ENCODE measurements at regions not wholly inside any gene's neighbourhood (a gene's known extent, or its start where the extent isn't known, plus 50 kb on each side); places are given as distances from the start of the nearest gene placed in this dataset.

DNA sequence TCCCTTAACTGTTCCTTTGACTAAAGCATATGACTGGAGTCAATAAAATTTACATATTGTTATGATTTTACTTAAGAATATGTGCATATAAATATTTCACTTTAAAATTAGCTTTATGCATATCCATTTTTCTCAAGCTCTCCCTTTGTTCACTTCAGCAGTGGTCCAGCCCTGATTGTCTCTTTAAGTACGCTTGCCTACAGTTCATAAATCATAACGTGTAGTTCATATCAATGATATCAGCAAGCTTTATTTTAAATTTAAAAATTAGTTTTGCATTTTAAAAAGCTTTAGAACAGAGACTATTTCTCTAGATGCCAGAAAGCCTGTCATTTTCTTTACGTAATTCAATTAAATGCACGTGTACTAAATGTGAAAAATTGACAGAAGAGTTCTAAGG is 721.9 kb downstream of the OTOL1 start:
- ATAC-seq (ENCODE audit: insufficient read depth, low FRiP score), result no peak
- H3K36me3 ChIP-seq (ENCODE audit: control insufficient read depth in 4 of 4, insufficient read depth in 4 of 4, low read length in 4 of 4), result no peaks in the 10 kb centered on the region
- H3K4me3 ChIP-seq, result no peak overlapping the region
- 89 to 92% methylated on average over 4 of the region's 4 CpGs for WGBS, 2 donors
- no peak overlapping the region for H3K27ac ChIP-seq (ENCODE audit: low read depth in 1 of 2, low read length in 1 of 2)
- DNase-seq, result no peak
- peaks cover 0 to 9% (median 6%) of the 10 kb centered on the region in 3 donors for H3K27me3 ChIP-seq (ENCODE audit: control insufficient read depth in 3 of 3, insufficient read depth in 3 of 3, low read length in 2 of 3)
- H3K4me1 ChIP-seq (ENCODE audit: control insufficient read depth in 5 of 5, insufficient read depth in 5 of 5, low read length in 5 of 5), result peaks cover 0 to 10% (median 4%) of the 10 kb centered on the region in 5 donors
- TF ChIP-seq, protein P1, sequence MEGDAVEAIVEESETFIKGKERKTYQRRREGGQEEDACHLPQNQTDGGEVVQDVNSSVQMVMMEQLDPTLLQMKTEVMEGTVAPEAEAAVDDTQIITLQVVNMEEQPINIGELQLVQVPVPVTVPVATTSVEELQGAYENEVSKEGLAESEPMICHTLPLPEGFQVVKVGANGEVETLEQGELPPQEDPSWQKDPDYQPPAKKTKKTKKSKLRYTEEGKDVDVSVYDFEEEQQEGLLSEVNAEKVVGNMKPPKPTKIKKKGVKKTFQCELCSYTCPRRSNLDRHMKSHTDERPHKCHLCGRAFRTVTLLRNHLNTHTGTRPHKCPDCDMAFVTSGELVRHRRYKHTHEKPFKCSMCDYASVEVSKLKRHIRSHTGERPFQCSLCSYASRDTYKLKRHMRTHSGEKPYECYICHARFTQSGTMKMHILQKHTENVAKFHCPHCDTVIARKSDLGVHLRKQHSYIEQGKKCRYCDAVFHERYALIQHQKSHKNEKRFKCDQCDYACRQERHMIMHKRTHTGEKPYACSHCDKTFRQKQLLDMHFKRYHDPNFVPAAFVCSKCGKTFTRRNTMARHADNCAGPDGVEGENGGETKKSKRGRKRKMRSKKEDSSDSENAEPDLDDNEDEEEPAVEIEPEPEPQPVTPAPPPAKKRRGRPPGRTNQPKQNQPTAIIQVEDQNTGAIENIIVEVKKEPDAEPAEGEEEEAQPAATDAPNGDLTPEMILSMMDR (IDR thresholded peaks at IDR 0.05; ENCODE audit: control extremely low read depth, extremely low read depth), result no peak
- no peaks in the 10 kb centered on the region for H3K9me3 ChIP-seq (ENCODE audit: control insufficient read depth in 4 of 4, insufficient read depth in 3 of 4, low read length in 3 of 4)
- H3K9ac ChIP-seq (ENCODE audit: insufficient read depth in 1 of 2, low read length in 2 of 2), result no peak overlapping the region

DNA sequence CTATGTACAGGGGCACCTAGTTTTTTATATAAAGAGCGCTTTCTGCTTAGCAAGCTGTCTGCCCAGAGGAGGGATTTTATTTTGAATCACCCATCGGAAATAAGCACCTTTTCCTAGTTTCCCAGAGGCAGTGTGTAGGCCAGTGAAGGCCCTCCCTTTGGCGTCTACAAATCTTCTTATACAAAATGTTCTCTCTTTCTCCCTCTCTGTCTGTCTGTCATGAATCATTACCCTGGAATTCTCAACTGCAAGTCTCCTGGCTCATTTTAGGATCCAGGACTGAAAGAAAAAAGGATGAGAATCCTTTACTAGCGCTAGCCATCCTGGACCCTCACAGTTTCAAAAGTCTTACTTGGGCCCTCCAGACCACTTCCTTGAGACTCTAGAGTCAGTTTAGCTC is 728.1 kb downstream of the OTOL1 start:
- no peak for ATAC-seq (ENCODE audit: insufficient read depth, low FRiP score)
- no peak overlapping the region for H3K4me3 ChIP-seq
- 94 to 95% methylated on average over 4 of the region's 4 CpGs for WGBS, 2 donors
- H3K36me3 ChIP-seq (ENCODE audit: control insufficient read depth in 4 of 4, insufficient read depth in 4 of 4, low read length in 4 of 4), result no peaks in the 10 kb centered on the region
- H3K27ac ChIP-seq (ENCODE audit: low read depth in 1 of 2, low read length in 1 of 2), result no peak overlapping the region
- peaks cover 0 to 5% (median 2%) of the 10 kb centered on the region in 3 donors for H3K27me3 ChIP-seq (ENCODE audit: control insufficient read depth in 3 of 3, insufficient read depth in 3 of 3, low read length in 2 of 3)
- H3K9ac ChIP-seq (ENCODE audit: insufficient read depth in 1 of 2, low read length in 2 of 2), result no peak overlapping the region
- no peak for DNase-seq
- no peaks in the 10 kb centered on the region for H3K4me1 ChIP-seq (ENCODE audit: control insufficient read depth in 5 of 5, insufficient read depth in 5 of 5, low read length in 5 of 5)
- no peaks in the 10 kb centered on the region for H3K9me3 ChIP-seq (ENCODE audit: control insufficient read depth in 4 of 4, insufficient read depth in 3 of 4, low read length in 3 of 4)
- TF ChIP-seq, protein P1 (IDR thresholded peaks at IDR 0.05; ENCODE audit: control extremely low read depth, extremely low read depth), result no peak

DNA sequence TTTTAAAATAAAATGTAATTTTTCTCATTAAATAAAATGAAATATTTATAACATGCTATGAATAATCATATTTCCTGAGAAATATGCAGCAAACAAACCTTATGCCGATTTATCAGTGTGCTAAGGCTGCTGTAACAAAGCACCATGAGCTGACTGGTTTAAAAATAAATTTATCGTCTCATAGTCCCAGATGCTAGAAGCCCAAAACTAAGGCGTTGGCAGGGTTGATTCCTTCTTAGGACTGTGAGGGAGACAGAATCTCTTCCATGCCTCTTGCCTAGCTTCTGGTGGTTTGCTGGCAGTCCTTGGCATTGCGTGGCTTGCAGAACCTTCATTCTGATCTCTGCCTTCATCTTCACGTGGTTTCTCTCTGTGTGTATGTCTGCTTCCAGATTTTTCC is 740.3 kb downstream of the OTOL1 start:
- 87 to 91% methylated on average over 5 of the region's 5 CpGs for WGBS, 2 donors
- Histone ChIP-seq H3K27me3 (ENCODE audit: control insufficient read depth in 3 of 3, insufficient read depth in 3 of 3, low read length in 2 of 3) (no peaks in the 10 kb centered on the region), H3K9me3 (ENCODE audit: control insufficient read depth in 4 of 4, insufficient read depth in 3 of 4, low read length in 3 of 4) (no peaks in the 10 kb centered on the region), H3K36me3 (ENCODE audit: control insufficient read depth in 4 of 4, insufficient read depth in 4 of 4, low read length in 4 of 4) (no peaks in the 10 kb centered on the region), H3K9ac (ENCODE audit: insufficient read depth in 1 of 2, low read length in 2 of 2) (no peak overlapping the region), H3K4me3 (no peak overlapping the region), H3K27ac (ENCODE audit: low read depth in 1 of 2, low read length in 1 of 2) (no peak overlapping the region), H3K4me1 (ENCODE audit: control insufficient read depth in 5 of 5, insufficient read depth in 5 of 5, low read length in 5 of 5) (no peaks in the 10 kb centered on the region)
- no peak for ATAC-seq (ENCODE audit: insufficient read depth, low FRiP score)
- TF ChIP-seq, protein P1 (IDR thresholded peaks at IDR 0.05; ENCODE audit: control extremely low read depth, extremely low read depth), result no peak
- DNase-seq, result no peak

DNA sequence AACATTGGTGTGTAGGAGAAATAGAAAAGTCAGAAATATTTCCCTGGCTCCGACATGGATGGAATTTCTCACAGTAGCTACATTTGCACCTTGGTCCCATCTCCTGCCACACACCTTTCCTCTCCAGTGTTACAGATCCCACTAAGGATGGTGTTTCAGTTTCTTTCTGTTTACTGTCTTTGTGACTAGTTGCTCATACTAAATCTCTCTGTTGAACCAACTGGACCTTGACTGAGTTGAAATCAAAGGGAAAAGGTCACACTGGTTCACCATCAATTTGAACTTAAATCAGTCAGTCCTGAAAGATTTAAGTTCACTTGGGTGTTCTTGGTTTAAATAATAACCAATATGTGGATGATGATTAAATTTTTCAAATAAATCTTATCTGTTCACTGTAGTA is 754.2 kb downstream of the OTOL1 start:
- 68 to 82% methylated on average over 1 of the region's 1 CpG for WGBS, 2 donors
- ATAC-seq (ENCODE audit: insufficient read depth, low FRiP score), result no peak
- H3K9ac ChIP-seq (ENCODE audit: insufficient read depth in 1 of 2, low read length in 2 of 2), result no peak overlapping the region
- H3K27ac ChIP-seq (ENCODE audit: low read depth in 1 of 2, low read length in 1 of 2), result no peak overlapping the region
- no peak for DNase-seq
- TF ChIP-seq, protein P1 (IDR thresholded peaks at IDR 0.05; ENCODE audit: control extremely low read depth, extremely low read depth), result no peak
- H3K4me3 ChIP-seq, result no peak overlapping the region
- no peaks in the 10 kb centered on the region for H3K27me3 ChIP-seq (ENCODE audit: control insufficient read depth in 3 of 3, insufficient read depth in 3 of 3, low read length in 2 of 3)
- no peaks in the 10 kb centered on the region for H3K4me1 ChIP-seq (ENCODE audit: control insufficient read depth in 5 of 5, insufficient read depth in 5 of 5, low read length in 5 of 5)
- H3K36me3 ChIP-seq (ENCODE audit: control insufficient read depth in 4 of 4, insufficient read depth in 4 of 4, low read length in 4 of 4), result no peaks in the 10 kb centered on the region
- no peaks in the 10 kb centered on the region for H3K9me3 ChIP-seq (ENCODE audit: control insufficient read depth in 4 of 4, insufficient read depth in 3 of 4, low read length in 3 of 4)
